Testis (tissue), 2 donors: ENCODE measurements at regions not wholly inside any gene's neighbourhood (a gene's known extent, or its start where the extent isn't known, plus 50 kb on each side); places are given as distances from the start of the nearest gene placed in this dataset.
"Not testable (repeated sequence)": the region's sequence is repeated elsewhere in the genome, so short reads cannot be mapped to it uniquely, and the experiment has no call there.

ENCODE experiments used
- POLR2A ChIP-seq: fragments of 450-650 bp; IDR thresholded peaks from one replicate; pipeline ENCODE4 v1.6.1; 2017; ENCODE audit warnings: antibody characterized with exemption, mild to moderate bottlenecking, moderate library complexity
- TF ChIP-seq, protein P1 (sequence below), 3 experiments: fragments of 450-650 bp in 2 of 3; fragments of 200-600 bp in 1 of 3; sonication (generic) in 1 of 3; IDR thresholded peaks; one replicate each; pipeline ENCODE4 v1.5.1; 2016 to 2019; ENCODE audit warnings: antibody characterized with exemption in 3 of 3, mild to moderate bottlenecking in 2 of 3, moderate library complexity in 1 of 3

DNA sequence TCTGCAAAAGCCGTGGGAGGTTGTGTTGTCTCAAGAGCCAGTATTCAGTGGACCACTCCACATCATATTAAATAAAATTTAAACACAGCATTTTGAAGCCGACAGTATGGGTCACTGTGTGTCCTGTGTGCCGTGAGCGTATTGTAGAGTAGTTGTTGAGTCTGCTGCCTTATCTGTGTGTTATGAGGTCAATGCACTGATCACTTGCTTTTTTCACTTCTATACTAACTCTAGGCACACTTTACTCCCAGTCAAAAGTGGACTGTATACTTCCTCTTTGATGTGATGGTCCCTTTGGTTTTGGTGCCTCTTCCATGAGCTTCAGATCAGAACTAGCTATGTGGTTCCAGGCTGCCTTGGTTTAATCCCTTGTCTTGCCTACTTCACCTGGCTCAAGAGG is 84.3 kb downstream of the PPIAL4A start:
- TF ChIP-seq, protein P1, sequence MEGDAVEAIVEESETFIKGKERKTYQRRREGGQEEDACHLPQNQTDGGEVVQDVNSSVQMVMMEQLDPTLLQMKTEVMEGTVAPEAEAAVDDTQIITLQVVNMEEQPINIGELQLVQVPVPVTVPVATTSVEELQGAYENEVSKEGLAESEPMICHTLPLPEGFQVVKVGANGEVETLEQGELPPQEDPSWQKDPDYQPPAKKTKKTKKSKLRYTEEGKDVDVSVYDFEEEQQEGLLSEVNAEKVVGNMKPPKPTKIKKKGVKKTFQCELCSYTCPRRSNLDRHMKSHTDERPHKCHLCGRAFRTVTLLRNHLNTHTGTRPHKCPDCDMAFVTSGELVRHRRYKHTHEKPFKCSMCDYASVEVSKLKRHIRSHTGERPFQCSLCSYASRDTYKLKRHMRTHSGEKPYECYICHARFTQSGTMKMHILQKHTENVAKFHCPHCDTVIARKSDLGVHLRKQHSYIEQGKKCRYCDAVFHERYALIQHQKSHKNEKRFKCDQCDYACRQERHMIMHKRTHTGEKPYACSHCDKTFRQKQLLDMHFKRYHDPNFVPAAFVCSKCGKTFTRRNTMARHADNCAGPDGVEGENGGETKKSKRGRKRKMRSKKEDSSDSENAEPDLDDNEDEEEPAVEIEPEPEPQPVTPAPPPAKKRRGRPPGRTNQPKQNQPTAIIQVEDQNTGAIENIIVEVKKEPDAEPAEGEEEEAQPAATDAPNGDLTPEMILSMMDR (IDR thresholded peaks at IDR 0.05) = not testable (repeated sequence)
- TF ChIP-seq POLR2A = not testable (repeated sequence)
